DMS79 treated with DMSO at 0.1 percent for 48 hours (cell line): ENCODE measurements at regions not wholly inside any gene's neighbourhood (a gene's known extent, or its start where the extent isn't known, plus 50 kb on each side); places are given as distances from the start of the nearest gene placed in this dataset.

Experiments used
- DNase-seq: peaks from one replicate; lab custom pipeline; 2025; lab: John Stamatoyannopoulos, UW

GRCh38 chr7:1321411-1322239, 89.0 kb downstream of the UNCX start:
- DNase-seq = no peak

GRCh38 chr7:1322240-1323110, 89.8 kb downstream of the UNCX start:
- no peak for DNase-seq

- DNase-seq = no peak
Observed at GRCh38 chr7:1323178-1324027, 90.7 kb downstream of the UNCX start.

- DNase-seq = no peak
Observed at GRCh38 chr7:1324028-1324900, 91.6 kb downstream of the UNCX start.

GRCh38 chr7:1325246-1325645, 92.6 kb downstream of the UNCX start:
- DNase-seq = no peak

- DNase-seq = no peak
Observed at GRCh38 chr7:1325646-1326510, 93.2 kb downstream of the UNCX start.

GRCh38 chr7:1326511-1326785, 93.8 kb downstream of the UNCX start:
- no peak for DNase-seq

GRCh38 chr7:1329261-1329660, 96.6 kb downstream of the UNCX start:
- no peak for DNase-seq

GRCh38 chr7:1329966-1330800, 97.5 kb downstream of the UNCX start:
- no peak for DNase-seq

- DNase-seq = no peak
Observed at GRCh38 chr7:1330801-1331425, 98.2 kb downstream of the UNCX start.

- DNase-seq = no peak
Observed at GRCh38 chr7:1331561-1332467, 99.1 kb downstream of the UNCX start.

GRCh38 chr7:1336509-1336908, 103.8 kb downstream of the UNCX start:
- DNase-seq = no peak

- no peak for DNase-seq
Observed at GRCh38 chr7:1339611-1340010, 106.9 kb downstream of the UNCX start.

- no peak for DNase-seq
Observed at GRCh38 chr7:1340031-1340430, 107.4 kb downstream of the UNCX start.

GRCh38 chr7:1340461-1341360, 108.0 kb downstream of the UNCX start:
- DNase-seq = no peak

GRCh38 chr7:1341361-1342089, 108.9 kb downstream of the UNCX start:
- no peak for DNase-seq
